Skin of body (tissue), 1 donor: ENCODE measurements at regions not wholly inside any gene's neighbourhood (a gene's known extent, or its start where the extent isn't known, plus 50 kb on each side); places are given as distances from the start of the nearest gene placed in this dataset.

Source experiments
- DNase-seq: peaks from one replicate; lab custom pipeline; 2025; lab: John Stamatoyannopoulos, UW

- DNase-seq, result no peak
These were observed 67.8 kb downstream of the CASP12 start for GRCh38 chr11:104830508-104830907.

- DNase-seq, result peak; percentile 47
These were observed 68.2 kb downstream of the CASP12 start for GRCh38 chr11:104830080-104830479.

DNA sequence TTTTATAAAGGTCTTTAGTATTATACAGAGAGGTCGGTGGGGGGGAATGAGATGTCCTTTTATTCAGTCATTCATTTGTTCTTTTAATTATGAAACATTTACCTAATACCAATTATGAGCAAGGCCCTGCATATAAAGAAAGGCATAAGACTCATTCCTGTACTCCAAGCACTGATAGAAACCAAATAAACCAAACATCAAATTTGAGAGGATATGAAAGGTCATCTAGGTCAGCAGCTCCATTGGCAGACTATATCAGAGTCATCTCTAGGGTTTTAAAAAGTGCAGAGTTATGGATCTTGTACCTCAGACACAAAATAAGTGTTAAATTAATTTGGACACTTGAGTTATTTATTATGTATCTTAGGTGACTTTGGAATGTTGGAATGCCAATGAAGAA lies 71.5 kb downstream of the CASP12 start:
- no peak for DNase-seq

GRCh38 chr11:104823657-104824056 lies 74.6 kb downstream of the CASP12 start:
- no peak for DNase-seq

DNA sequence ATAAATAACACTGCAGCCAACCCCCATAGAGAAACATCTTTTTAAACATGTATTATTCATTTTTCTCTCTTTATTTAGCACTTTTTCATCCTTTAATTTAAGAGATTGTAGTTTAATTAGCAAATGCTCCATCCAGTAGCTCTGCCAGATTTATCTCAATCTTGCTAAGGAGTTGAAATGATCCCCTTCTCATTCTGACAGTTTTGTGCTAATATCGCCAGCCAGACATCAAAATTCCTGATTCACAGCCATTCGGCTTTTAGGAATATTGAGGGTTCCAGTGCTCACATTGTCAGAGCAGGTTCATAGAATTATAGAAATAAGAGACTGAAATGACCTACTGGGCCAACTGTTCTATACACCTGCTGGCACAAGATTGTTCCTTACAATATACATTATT lies 77.8 kb downstream of the CASP12 start:
- no peak for DNase-seq

- DNase-seq, result no peak
These were observed 78.7 kb downstream of the CASP12 start for GRCh38 chr11:104819603-104820002.

DNA sequence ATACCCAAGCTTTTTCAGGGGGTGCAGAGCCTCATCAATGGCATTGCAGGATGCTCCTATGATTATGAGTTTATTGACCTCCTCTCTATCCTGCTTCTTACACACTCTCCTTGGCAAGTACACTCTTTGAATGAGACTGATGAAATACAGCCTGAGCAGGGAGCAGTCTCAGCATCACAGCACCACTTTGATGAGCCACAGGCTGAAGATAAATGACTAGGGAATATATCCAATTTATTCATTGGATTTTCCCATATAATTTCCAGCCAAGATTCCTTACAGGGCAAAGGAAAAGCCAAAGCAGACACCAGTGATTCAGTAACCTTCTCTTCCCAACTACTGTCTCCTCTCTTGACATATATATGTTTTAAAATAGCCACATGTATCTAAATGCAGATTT lies 79.2 kb downstream of the CASP12 start:
- DNase-seq, result no peak

DNA sequence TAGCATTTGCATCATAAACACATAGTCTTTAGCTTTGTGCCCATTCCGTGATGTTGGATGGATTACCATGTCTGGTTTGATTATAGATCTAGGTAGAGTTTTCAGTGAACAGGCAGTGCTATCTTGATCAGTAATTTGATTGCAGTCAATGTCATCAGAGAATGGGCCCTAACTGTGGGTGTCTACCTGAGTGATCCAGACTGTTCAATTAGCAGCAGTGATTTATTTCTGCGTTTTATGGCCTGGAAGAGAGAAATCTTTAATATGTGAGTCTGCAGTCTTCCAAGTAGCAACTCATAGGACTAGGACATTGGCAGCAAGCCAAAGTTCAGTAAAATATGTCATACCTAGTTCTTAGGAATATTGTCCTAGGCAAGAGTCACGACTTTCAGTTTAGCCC lies 80.3 kb downstream of the CASP12 start:
- DNase-seq, result no peak

- no peak for DNase-seq
These were observed 84.7 kb downstream of the CASP12 start for GRCh38 chr11:104813532-104813931.

- DNase-seq, result no peak
These were observed 86.0 kb downstream of the CASP12 start for GRCh38 chr11:104812103-104812788.

GRCh38 chr11:104803776-104804175 lies 94.5 kb downstream of the CASP12 start:
- DNase-seq, result no peak

GRCh38 chr11:104799251-104799650 lies 99.0 kb downstream of the CASP12 start:
- DNase-seq, result no peak

- no peak for DNase-seq
These were observed 99.5 kb downstream of the CASP12 start for GRCh38 chr11:104798789-104799188.

DNA sequence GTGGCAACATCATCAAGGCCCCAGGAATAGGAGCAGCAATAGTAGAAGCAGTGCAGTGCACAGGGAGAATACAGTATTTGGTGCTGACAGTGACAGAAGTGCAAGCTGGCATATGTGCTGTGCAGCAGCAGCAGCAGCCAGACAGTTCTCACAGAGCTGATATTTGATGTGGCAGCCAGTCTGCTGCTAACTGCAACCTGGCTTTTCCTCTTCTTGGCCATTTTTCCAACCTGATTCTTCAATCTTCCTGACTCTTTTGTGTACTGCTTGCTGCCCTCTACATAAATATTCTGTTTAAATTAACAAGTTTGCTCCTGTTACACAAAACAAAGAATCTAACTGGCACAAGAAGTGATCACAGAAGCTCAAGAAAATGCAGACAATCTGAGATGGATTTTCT lies 102.0 kb downstream of the CASP12 start:
- no peak for DNase-seq

DNA sequence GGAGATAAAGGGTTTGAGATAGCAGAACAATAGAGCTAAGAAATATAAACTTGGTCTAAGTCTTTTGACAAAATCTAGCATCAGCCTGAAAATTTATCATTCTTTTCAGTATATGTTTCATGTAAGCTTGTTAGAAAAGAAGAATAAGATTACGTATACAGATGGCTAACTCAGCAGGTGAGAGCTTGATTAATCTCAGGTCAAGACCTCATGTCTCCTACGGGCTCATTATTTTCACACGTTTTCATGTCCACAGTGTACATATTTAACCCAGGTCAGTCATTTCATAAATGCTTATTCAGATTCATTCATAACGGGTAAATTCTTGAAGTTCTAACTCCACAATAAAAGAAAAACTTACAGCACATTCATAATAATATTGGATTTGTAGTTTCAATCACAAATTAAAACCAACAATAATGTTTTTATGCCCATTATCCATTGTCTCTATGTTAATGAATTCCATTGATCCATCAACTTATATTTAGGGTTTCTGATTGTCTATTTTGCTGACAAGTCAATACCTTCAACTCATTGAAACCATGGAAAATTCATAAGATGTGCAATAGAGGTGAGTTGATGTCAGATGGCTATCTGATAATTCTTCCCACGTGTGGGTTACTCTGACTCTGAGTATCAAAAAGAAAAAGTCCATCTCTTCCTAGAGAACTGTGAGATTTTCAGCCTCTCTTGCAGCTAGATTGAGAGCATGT lies 102.6 kb downstream of the CASP12 start:
- DNase-seq, result no peak

GRCh38 chr11:104792861-104793260 lies 105.4 kb downstream of the CASP12 start:
- DNase-seq, result no peak

DNA sequence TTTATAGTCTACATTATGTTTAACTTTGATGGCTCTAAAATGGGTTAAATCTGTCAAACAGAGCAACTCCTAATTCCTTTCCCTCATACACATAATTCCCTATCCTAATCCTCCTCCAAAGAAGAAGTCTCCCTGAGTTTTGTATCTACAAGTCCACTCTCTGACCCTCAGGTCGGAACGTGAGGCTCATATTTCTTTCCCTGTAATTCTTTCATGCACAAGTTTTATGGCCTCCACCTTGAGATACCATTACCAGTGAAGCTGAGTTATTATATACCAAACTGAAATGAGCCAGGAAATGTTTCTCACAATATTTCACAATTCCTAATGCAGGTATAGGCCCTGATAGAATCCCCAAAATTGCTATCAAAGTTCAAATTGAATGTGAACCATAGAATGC lies 106.4 kb downstream of the CASP12 start:
- no peak for DNase-seq

DNA sequence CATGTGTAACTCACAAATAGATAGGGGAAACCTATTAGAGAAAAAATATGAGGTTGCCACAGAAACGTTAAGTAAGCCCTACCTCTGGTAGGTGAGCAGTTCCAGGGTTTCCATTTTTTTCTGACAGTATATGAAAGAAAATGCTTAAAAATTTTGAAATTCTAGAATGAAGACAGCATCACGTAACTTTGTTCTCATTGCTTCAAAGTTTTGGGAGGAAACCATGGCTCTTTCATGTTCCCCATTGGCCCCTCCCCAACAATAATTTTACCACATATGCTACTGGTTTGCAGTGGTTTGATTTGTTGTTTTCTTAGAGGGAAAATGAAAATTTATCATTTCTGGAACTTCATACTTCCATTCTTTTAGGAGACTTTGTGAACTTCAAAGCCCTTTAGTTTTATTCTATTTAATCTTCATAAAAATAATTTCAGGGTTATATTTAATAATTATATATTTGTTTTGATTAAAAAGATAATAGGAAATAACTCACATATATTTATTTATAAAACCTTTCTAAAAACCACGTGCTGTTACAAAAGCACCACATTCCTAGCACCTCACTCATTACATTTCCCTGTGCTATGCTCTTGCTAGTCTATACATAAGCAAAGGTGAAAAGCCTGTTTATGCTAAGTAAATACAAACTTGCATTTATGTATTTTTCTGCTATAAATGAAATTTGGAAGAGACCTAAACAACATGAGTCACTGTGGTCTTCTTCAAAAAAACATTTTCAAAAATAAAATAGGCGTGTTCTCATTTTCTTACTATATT lies 113.4 kb downstream of the CASP12 start:
- no peak for DNase-seq

GRCh38 chr11:104783241-104783640 lies 115.0 kb downstream of the CASP12 start:
- no peak for DNase-seq

- DNase-seq, result no peak
These were observed 115.9 kb downstream of the CASP12 start for GRCh38 chr11:104782377-104782754.

GRCh38 chr11:104781719-104782376 lies 116.4 kb downstream of the CASP12 start:
- DNase-seq, result no peak

- no peak for DNase-seq
These were observed 117.2 kb downstream of the CASP12 start for GRCh38 chr11:104781037-104781436.
